ENCODE measurements at regions not wholly inside any gene's neighbourhood (a gene's known extent, or its start where the extent isn't known, plus 50 kb on each side); places are given as distances from the start of the nearest gene placed in this dataset.

- TF ChIP-seq CTCF (conservative IDR thresholded peaks at IDR 0.05 in 1 of 2, IDR thresholded peaks at IDR 0.05 in 1 of 2; ENCODE audit: extremely low read depth in 1 of 2, insufficient read depth in 1 of 2, low read depth in 1 of 2, low read length in 2 of 2) (no peak), EZH2 (IDR thresholded peaks at IDR 0.05; ENCODE audit: borderline replicate concordance, low read length) (no peak)
Observed at GRCh38 chr21:15275615-15276235, 210.9 kb upstream of the NRIP1 start.
